ENCODE measurements at regions not wholly inside any gene's neighbourhood (a gene's known extent, or its start where the extent isn't known, plus 50 kb on each side); places are given as distances from the start of the nearest gene placed in this dataset.

GRCh38 chr5:92106808-92107207 lies 723.7 kb upstream of the ARRDC3 start:
- dilution Hi-C loops (cut with MboI; ENCODE audit: extremely low pct_ligation_motif_present, low sequenced_read_pairs): no loop called here
- no peak overlapping the region for H3K4me2 ChIP-seq (ENCODE audit: insufficient read depth, low read length)
- H3K36me3 ChIP-seq (ENCODE audit: control insufficient read depth in 2 of 2, extremely low read depth in 1 of 2, insufficient read depth in 2 of 2, low read length in 2 of 2): no peaks in the 10 kb centered on the region
- H3K9me3 ChIP-seq (replicated peaks; ENCODE audit: control insufficient read depth, insufficient read depth, low read length): no peaks in the 10 kb centered on the region
- DNase-seq (ENCODE audit: low read depth, low spot score) (no peak), FAIRE-seq (no peak)
- no peaks in the 10 kb centered on the region for H3K27me3 ChIP-seq (ENCODE audit: control insufficient read depth in 2 of 2, insufficient read depth in 2 of 2, low read length in 2 of 2)
- H3K79me2 ChIP-seq (ENCODE audit: control insufficient read depth, insufficient read depth, low read length): no peaks in the 10 kb centered on the region
- ChIA-PET CTCF (no interaction called here), POLR2A (no interaction called here)
- H3K4me1 ChIP-seq (ENCODE audit: control insufficient read depth, extremely low read depth, insufficient read depth, low read length): no peaks in the 10 kb centered on the region
- TF ChIP-seq JUN (IDR thresholded peaks at IDR 0.05; ENCODE audit: borderline replicate concordance, insufficient read depth, insufficient read length, low read depth) (no peak), MYC (IDR thresholded peaks at IDR 0.05; ENCODE audit: low read depth, low read length) (no peak), FOS (IDR thresholded peaks at IDR 0.05; ENCODE audit: borderline replicate concordance, insufficient read depth, low read length) (no peak), MAX (IDR thresholded peaks at IDR 0.05; ENCODE audit: insufficient read depth, insufficient read length) (no peak), POLR2A (IDR thresholded peaks at IDR 0.05; ENCODE audit: low read depth, low read length) (no peak), GATA2 (IDR thresholded peaks at IDR 0.05; ENCODE audit: insufficient read depth, insufficient read length, low read depth, low read length) (no peak), POLR2AphosphoS5 (IDR thresholded peaks at IDR 0.05; ENCODE audit: insufficient read depth, low read depth, low read length) (no peak), EZH2 (IDR thresholded peaks at IDR 0.05; ENCODE audit: borderline replicate concordance, low read depth, low read length, severe bottlenecking) (no peak)
- TF ChIP-seq, protein P1, sequence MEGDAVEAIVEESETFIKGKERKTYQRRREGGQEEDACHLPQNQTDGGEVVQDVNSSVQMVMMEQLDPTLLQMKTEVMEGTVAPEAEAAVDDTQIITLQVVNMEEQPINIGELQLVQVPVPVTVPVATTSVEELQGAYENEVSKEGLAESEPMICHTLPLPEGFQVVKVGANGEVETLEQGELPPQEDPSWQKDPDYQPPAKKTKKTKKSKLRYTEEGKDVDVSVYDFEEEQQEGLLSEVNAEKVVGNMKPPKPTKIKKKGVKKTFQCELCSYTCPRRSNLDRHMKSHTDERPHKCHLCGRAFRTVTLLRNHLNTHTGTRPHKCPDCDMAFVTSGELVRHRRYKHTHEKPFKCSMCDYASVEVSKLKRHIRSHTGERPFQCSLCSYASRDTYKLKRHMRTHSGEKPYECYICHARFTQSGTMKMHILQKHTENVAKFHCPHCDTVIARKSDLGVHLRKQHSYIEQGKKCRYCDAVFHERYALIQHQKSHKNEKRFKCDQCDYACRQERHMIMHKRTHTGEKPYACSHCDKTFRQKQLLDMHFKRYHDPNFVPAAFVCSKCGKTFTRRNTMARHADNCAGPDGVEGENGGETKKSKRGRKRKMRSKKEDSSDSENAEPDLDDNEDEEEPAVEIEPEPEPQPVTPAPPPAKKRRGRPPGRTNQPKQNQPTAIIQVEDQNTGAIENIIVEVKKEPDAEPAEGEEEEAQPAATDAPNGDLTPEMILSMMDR (IDR thresholded peaks at IDR 0.05; ENCODE audit: extremely low read depth in 1 of 2, insufficient read depth in 1 of 2, low read depth in 1 of 2, low read length in 2 of 2): no peak
- H3K27ac ChIP-seq (ENCODE audit: insufficient read depth, low read depth, low read length): no peak overlapping the region
- H4K20me1 ChIP-seq (replicated peaks; ENCODE audit: control insufficient read depth, extremely low read depth, insufficient read depth, low read length): no peaks in the 10 kb centered on the region
- no peak overlapping the region for H3K9ac ChIP-seq (replicated peaks; ENCODE audit: extremely low read depth, insufficient read depth, low read length)
- intact Hi-C loops (cut with micrococcal nuclease): no loop called here
- BruUV-seq (replicated peaks): no TSS peak
- H3K4me3 ChIP-seq (replicated peaks in 1 of 3; ENCODE audit: insufficient read depth in 1 of 3, low read depth in 1 of 3, low read length in 3 of 3): no peak overlapping the region
- no peaks in the 10 kb centered on the region for H3K9me1 ChIP-seq (replicated peaks; ENCODE audit: control insufficient read depth, extremely low read depth, insufficient read depth, low read length)
- no peak overlapping the region for H2AFZ ChIP-seq (ENCODE audit: low read depth, low read length)

Measured in endothelial cell of umbilical vein (primary cell).